Stimulated activated naive CD8-positive, alpha-beta T cell treated with anti-CD3 and anti-CD28 coated beads, Interleukin-15, Interleukin-2, amounts not matched to agents 100 ng/mL and 50 ng/mL, for 24 hours (primary cell): ENCODE measurements at regions not wholly inside any gene's neighbourhood (a gene's known extent, or its start where the extent isn't known, plus 50 kb on each side); places are given as distances from the start of the nearest gene placed in this dataset.
"Not testable (repeated sequence)": the region's sequence is repeated elsewhere in the genome, so short reads cannot be mapped to it uniquely, and the experiment has no call there.

Experiments used
- H3K27ac Mint-ChIP-seq: one replicate; pipeline ENCODE4 v1.8.0; 2021; ENCODE audit warnings: mild to moderate bottlenecking, mixed read lengths
- H3K27me3 Mint-ChIP-seq: one replicate; pipeline ENCODE4 v1.8.0; 2021; ENCODE audit warnings: mixed read lengths
- H3K36me3 Mint-ChIP-seq: one replicate; pipeline ENCODE4 v1.8.0; 2021; ENCODE audit warnings: low read depth, mixed read lengths
- H3K4me1 Mint-ChIP-seq: one replicate; pipeline ENCODE4 v1.8.0; 2021; ENCODE audit warnings: low read depth, mixed read lengths
- H3K4me3 Mint-ChIP-seq: one replicate; pipeline ENCODE4 v1.8.0; 2021; ENCODE audit warnings: mild to moderate bottlenecking, mixed read lengths
- H3K9me3 Mint-ChIP-seq: one replicate; pipeline ENCODE4 v1.8.0; 2021; ENCODE audit warnings: mixed read lengths

DNA sequence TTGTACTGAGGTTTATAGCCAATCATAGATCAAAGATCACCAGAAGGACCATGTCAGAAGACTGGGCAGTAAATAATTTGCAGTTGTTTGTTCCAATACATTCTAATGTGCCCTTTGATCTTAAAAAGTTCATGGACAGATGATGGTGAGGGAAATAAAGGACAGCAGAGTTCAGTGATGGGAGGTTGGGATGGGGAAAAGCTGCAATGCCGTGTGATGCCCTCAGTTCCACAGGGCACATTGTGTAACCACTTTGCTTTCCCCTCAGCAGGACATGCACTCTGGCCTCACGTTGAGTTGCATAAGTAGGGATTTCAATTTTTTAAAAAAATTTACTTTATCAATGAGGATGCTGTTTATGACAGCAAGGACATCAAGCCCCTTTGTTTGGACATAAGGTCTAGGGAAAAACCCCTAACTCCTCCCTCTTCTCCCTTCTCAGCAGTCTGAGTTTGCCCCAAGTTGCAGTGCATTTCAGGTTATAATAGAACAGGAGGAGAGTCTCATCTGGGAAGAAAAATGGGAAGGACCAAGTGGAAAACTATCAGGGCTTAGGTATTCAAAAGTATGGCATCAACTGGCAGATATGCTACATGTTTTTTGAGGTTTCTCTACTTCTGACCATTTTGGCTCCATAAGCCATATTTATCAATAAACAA, 83.1 kb upstream of the TMED7 start:
- H3K9me3 Mint-ChIP-seq: peaks cover 12% of the 10 kb centered on the region
- no peaks in the 10 kb centered on the region for H3K36me3 Mint-ChIP-seq
- no peaks in the 10 kb centered on the region for H3K4me1 Mint-ChIP-seq
- H3K27me3 Mint-ChIP-seq: peaks cover 37% of the 10 kb centered on the region
- H3K4me3 Mint-ChIP-seq: no peak overlapping the region
- no peak overlapping the region for H3K27ac Mint-ChIP-seq

DNA sequence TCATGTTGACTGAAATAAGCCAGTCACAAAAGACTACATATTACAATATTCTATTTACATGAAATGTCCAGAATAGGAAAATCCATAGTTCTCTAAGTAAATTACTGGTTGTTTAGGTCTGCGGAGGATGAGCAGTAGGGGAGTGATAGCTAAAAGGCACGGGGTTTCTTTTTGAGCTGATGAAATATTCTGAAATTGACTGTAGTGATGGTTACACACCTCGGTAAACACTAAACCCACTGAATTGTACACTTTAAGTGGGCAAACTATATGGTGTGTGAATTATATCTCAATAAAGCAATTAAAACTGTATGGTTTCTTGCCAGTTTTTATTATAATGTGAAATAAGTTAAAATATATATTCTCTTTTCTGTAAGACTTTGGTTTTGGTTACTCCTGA, 77.7 kb upstream of the TMED7 start:
- Mint-ChIP-seq H3K4me1 (no peaks in the 10 kb centered on the region), H3K4me3 (no peak overlapping the region), H3K9me3 (no peaks in the 10 kb centered on the region), H3K27me3 (peaks cover 23% of the 10 kb centered on the region), H3K27ac (no peak overlapping the region), H3K36me3 (no peaks in the 10 kb centered on the region)

DNA sequence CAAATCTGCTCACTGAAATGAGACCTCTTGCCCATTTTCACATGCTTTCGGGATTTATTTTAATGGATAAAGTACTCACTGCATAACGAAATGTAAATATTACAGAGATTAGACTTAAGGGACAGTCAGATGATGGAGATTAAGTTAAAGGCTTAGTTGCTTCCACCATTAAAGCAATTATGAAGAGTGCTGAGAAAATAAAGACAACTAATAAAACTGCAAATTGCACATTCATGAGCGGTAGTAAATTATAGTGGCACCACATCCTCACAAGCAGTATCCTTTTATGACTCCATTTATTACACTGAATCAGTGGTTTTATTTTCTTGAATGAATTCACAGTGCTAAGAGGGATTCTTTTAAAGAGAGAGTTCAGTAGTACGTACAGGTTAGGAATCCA, 76.2 kb upstream of the TMED7 start:
- H3K27me3 Mint-ChIP-seq: peaks cover 26% of the 10 kb centered on the region
- no peaks in the 10 kb centered on the region for H3K9me3 Mint-ChIP-seq
- H3K4me3 Mint-ChIP-seq: no peak overlapping the region
- no peaks in the 10 kb centered on the region for H3K4me1 Mint-ChIP-seq
- H3K27ac Mint-ChIP-seq: no peak overlapping the region
- no peaks in the 10 kb centered on the region for H3K36me3 Mint-ChIP-seq

DNA sequence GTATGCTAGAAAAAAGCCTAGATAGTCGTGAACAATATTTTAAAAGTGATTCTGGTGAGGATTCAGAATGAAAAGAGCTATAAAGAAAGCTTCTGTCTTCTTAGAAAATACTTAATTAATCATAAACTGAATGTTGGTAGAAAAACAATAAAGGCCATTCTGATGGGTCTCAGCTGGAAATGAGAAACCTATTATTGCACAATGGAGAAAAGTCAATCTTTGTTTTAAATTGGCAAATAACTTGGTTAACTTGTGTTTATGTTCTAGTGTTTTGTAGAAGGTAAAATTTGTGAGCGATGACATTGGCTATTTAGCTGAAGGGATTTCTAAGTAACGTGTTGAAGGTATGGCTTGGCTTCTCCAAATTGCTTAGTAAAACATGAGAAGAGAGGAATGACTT, 74.1 kb upstream of the TMED7 start:
- Mint-ChIP-seq H3K4me3 (no peak overlapping the region), H3K27me3 (peaks cover 29% of the 10 kb centered on the region), H3K9me3 (no peaks in the 10 kb centered on the region), H3K4me1 (no peaks in the 10 kb centered on the region), H3K36me3 (no peaks in the 10 kb centered on the region), H3K27ac (no peak overlapping the region)

DNA sequence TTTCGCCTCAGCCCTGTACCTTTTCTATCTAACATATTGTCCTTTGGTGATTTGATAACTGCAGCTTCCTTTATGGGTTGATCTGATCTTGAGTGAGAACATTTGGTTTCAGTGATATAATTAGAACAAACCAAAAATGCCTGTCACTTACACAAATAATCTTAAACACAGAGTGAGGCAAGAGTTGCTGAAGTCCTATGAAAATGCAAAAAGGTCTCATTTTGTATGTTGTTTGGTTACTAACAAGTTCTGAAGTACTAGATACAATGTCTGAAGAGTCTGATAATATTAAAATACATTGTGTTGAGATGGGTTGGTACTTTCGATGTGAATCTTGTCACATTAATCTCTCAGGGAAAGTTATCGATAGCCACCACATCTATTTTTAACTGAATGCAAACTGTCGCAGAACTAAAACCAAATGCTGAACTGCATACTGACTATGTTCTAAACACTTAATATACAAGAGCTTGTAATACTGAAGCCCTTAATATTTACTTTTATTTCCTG, 70.4 kb upstream of the TMED7 start:
- H3K4me3 Mint-ChIP-seq: no peak overlapping the region
- H3K27ac Mint-ChIP-seq: no peak overlapping the region
- H3K9me3 Mint-ChIP-seq: no peaks in the 10 kb centered on the region
- no peaks in the 10 kb centered on the region for H3K4me1 Mint-ChIP-seq
- H3K36me3 Mint-ChIP-seq: no peaks in the 10 kb centered on the region
- H3K27me3 Mint-ChIP-seq: peaks cover 38% of the 10 kb centered on the region

DNA sequence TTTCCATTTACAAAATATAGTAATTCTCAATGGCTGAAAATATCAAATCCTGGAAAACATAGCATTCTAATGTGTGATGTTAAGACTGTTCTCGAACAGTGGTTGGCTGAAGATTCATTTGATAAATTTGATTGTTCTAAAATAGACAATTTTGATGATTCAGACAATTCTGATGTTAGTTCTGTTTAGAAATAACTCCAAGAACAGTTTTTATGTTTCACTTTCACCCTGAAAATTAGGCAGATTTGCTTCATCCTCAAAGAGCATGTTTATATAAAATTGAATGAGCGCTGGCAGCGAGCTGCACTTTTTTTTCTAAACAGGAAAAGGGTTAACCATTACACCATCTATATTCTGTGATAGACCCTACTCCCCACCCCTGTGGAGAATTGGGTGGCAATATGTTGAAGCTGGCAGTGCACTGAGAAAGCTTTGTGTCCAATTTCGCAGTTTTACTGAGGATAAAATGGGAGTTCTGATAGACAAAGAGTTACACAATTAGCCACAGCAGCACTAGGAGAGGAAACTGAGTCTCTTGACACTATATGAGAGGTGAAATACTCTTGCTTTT, 69.6 kb upstream of the TMED7 start:
- no peaks in the 10 kb centered on the region for H3K4me1 Mint-ChIP-seq
- no peaks in the 10 kb centered on the region for H3K36me3 Mint-ChIP-seq
- H3K4me3 Mint-ChIP-seq: no peak overlapping the region
- H3K9me3 Mint-ChIP-seq: no peaks in the 10 kb centered on the region
- no peak overlapping the region for H3K27ac Mint-ChIP-seq
- peaks cover 36% of the 10 kb centered on the region for H3K27me3 Mint-ChIP-seq

DNA sequence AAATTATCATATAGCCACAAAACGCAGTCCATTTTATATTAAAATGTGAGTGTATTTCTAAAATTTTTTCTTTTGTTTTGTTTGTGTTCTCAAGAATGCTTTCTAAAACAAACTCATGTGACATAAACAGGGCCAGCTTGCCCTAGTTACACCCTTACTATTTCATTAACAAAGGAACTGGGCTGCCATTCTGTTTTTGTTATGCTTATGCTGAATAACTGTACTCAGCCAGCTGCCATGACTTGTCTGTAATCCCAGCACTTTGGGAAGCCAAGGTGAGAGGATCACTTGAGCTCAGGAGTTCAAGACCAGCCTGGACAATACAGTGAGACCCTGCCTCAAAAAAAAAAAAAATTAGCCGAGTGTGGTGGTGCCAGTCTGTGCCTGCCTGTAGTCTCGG, 66.0 kb upstream of the TMED7 start:
- not testable (repeated sequence) for H3K4me1 Mint-ChIP-seq, H3K4me3 Mint-ChIP-seq, H3K27ac Mint-ChIP-seq, H3K9me3 Mint-ChIP-seq, H3K36me3 Mint-ChIP-seq
- peaks cover 57% of the 10 kb centered on the region for H3K27me3 Mint-ChIP-seq

DNA sequence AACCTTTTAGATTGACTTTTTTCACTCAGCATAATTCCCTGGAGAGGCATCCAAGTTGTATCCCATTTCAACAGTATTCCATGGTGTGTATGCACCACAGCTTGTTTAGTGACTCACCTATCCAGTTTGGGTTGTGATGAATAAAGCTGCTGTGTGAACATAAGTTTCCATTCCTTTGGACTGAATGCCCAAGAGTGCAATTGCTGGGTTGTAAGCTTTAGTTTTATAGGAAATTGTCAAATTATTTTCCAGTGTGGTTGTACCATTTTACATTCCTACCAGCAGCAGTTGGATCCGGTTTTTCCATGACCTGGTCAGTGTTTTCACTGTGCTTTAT, 60.9 kb upstream of the TMED7 start:
- Mint-ChIP-seq H3K4me3 (no peak overlapping the region), H3K27ac (no peak overlapping the region), H3K4me1 (no peaks in the 10 kb centered on the region), H3K36me3 (no peaks in the 10 kb centered on the region), H3K9me3 (no peaks in the 10 kb centered on the region), H3K27me3 (peaks cover 51% of the 10 kb centered on the region)

DNA sequence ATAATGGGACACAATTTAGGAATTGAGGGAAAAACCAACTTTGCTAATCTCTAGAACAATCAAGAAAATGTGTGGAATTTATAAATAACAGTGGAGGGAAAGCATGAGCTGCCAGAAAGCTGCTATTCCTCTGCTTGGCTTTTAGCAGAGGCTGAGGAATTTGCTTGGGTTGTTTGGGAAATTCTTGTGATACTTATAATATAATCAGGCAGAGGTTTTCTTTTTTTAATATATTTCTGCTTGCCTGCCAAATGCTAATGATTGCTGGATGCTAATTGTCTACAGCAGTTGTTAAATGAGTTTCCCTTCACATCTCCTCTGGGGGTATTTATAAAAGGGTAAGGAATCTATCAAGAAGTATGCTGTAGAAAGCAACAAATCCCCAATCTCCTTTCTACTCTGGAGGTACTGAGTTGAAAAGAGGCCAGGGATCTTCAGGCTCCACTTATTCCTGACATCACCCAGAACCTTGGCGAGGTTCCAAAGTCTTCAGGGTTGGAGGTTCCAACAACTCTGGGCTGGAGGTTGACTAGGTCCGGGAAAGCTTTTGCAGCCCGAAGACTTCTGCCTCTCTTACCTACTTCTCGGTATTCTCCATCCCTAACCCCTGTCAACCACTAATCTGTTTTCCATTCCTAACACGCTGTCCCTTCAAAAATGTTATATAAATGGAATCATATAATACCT, 60.4 kb upstream of the TMED7 start:
- Mint-ChIP-seq H3K36me3 (no peaks in the 10 kb centered on the region), H3K27me3 (peaks cover 49% of the 10 kb centered on the region), H3K9me3 (no peaks in the 10 kb centered on the region), H3K4me1 (no peaks in the 10 kb centered on the region), H3K4me3 (no peak overlapping the region), H3K27ac (no peak overlapping the region)

DNA sequence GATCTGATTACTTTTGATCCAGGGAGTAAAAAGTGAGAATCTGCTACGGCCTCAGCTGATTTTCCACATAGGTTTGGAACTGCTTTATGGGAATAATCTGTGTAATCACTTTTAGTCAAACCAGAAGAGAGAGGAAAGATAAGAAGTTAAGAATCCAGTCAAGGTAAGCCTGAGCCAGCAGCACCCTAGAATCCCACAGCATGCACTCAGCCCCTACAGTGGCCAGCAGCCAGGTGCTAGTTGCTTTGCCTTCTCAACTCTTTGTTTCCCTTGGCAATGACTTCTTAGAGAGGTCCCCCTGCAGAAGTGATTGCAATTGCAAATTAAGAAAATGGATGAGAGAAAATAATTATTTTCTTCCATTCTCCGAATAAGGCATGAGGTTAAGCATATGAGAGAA, 59.7 kb upstream of the TMED7 start:
- no peaks in the 10 kb centered on the region for H3K36me3 Mint-ChIP-seq
- no peak overlapping the region for H3K27ac Mint-ChIP-seq
- no peaks in the 10 kb centered on the region for H3K4me1 Mint-ChIP-seq
- peaks cover 48% of the 10 kb centered on the region for H3K27me3 Mint-ChIP-seq
- no peaks in the 10 kb centered on the region for H3K9me3 Mint-ChIP-seq
- no peak overlapping the region for H3K4me3 Mint-ChIP-seq

DNA sequence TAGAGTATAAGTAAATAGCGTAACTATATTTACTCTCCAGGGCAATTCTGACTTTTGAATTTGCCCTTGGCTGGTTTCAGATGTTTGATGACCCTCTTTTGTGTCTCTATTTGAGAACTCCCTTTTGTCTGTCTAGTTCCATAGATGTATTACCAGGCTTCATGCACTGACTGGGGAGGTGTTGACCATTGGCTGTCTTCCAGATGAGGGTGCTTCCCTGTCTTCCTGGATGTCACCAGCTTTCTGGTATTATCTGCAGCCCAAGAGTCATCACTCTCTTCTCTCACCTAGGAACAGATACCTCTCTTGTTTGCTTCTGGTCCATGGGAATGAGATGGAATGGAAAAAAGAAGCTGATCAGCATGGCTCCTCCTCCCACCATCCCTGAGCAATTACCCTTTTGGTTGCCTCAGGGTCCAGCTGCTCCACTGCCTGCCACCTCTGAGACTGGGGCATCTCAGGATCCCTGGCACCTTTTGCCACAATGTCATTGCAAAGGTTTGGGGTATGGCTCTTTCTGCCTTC, 58.7 kb upstream of the TMED7 start:
- peaks cover 44% of the 10 kb centered on the region for H3K27me3 Mint-ChIP-seq

DNA sequence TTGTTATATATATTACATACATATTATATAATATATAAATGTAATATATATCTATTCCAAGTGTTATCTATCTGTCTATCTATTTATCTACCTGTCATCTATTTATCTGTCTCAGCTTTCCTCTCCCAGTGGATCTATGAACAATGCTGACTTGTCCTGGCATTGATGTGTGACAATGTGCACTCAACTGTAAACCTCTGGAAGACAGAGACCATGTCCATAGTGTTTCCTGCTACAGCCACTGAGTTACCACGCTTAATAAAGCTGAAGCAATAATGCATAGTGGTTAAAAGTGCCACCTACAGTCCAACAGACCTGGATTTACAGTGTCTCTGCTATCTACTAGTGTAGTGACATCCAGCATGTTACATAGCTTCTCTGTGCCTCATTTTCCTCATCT, 57.2 kb upstream of the TMED7 start:
- H3K9me3 Mint-ChIP-seq: no peaks in the 10 kb centered on the region
- no peaks in the 10 kb centered on the region for H3K36me3 Mint-ChIP-seq
- no peak overlapping the region for H3K4me3 Mint-ChIP-seq
- H3K4me1 Mint-ChIP-seq: no peaks in the 10 kb centered on the region
- H3K27ac Mint-ChIP-seq: no peak overlapping the region
- peaks cover 30% of the 10 kb centered on the region for H3K27me3 Mint-ChIP-seq

More for the DNA sequence above, 58.7 kb upstream of the TMED7 start:
- Mint-ChIP-seq H3K36me3 (no peaks in the 10 kb centered on the region), H3K4me3 (no peak overlapping the region), H3K9me3 (no peaks in the 10 kb centered on the region), H3K4me1 (no peaks in the 10 kb centered on the region), H3K27ac (no peak overlapping the region)
